GM12878 (cell line): ENCODE measurements at regions not wholly inside any gene's neighbourhood (a gene's known extent, or its start where the extent isn't known, plus 50 kb on each side); places are given as distances from the start of the nearest gene placed in this dataset.

Experiments used
- ATAC-seq: fragments of 200-7000 bp; cut with Tn5 transposase; 3 replicates; pipeline ENCODE4 v1.9.1; 2020; ENCODE audit warnings: mild to moderate bottlenecking, moderate library complexity
- BruUV-seq: library from RNA; stranded (reverse); fragments of 400-500 nt; replicated peaks from 2 replicates; lab custom pipeline; 2021; lab: Mats Ljungman, UMichigan
- CTCF ChIA-PET: fragments of 300-600 bp; sonication (Branson Sonifier 250); formaldehyde crosslinking; extraction: SDS; loops from one replicate; lab custom pipeline; 2021; ENCODE audit warnings: inconsistent platforms; lab: Yijun Ruan, JAX
- POLR2A ChIA-PET: fragments of 350-600 bp; formaldehyde crosslinking; extraction: SDS; loops from one replicate; lab custom pipeline; 2021; ENCODE audit warnings: inconsistent platforms; lab: Charles Lee
- RAD21 ChIA-PET: fragments of 300-600 bp; sonication (Branson Sonifier 250); formaldehyde crosslinking; loops from one replicate; lab custom pipeline; 2023; ENCODE audit warnings: antibody characterized with exemption; ENCODE audit not compliant: unreplicated experiment; lab: Charles Lee
- SMC1A ChIA-PET: fragments of 300-600 bp; sonication (Branson Sonifier 250); formaldehyde crosslinking; loops from one replicate; lab custom pipeline; 2023; ENCODE audit not compliant: unreplicated experiment, uncharacterized antibody; lab: Charles Lee
- DNase-seq: peaks from one replicate; pipeline ENCODE4 v3.0.0-alpha.2; 2011; ENCODE audit warnings: low read depth, low spot score
- FAIRE-seq: peaks from 3 replicates; lab custom pipeline; 2011; peaks lifted over from hg19 to GRCh38; lab: Jason Lieb, UNC
- H2AFZ ChIP-seq: 2 replicates; pipeline ENCODE4 v1.6.0; 2011; ENCODE audit warnings: low read depth, low read length, control low read depth; ENCODE audit not compliant: control insufficient read depth
- H3K27ac ChIP-seq: 2 replicates; pipeline ENCODE4 v1.5.1; 2011; ENCODE audit warnings: control low read depth; ENCODE audit not compliant: control insufficient read depth, insufficient read depth
- H3K27me3 ChIP-seq, 2 experiments: replicated peaks in 1 of 2; 2 replicates each; pipeline versions ENCODE4 v1.6.0 to v1.6.1; 2011; ENCODE audit warnings: low read length in 1 of 2; ENCODE audit not compliant: control insufficient read depth in 2 of 2, insufficient read depth in 2 of 2
- H3K36me3 ChIP-seq, 2 experiments: 2 replicates each; pipeline ENCODE4 v1.5.1; 2011; ENCODE audit warnings: low read length in 1 of 2; ENCODE audit not compliant: control insufficient read depth in 2 of 2, insufficient read depth in 2 of 2
- H3K4me1 ChIP-seq: 2 replicates; pipeline ENCODE4 v1.6.1; 2011; ENCODE audit warnings: mild to moderate bottlenecking, low read length, moderate library complexity, mixed read lengths; ENCODE audit not compliant: control insufficient read depth, insufficient read depth
- H3K4me2 ChIP-seq: 2 replicates; pipeline ENCODE4 v1.6.0; 2011; ENCODE audit warnings: control low read depth; ENCODE audit not compliant: control insufficient read depth, insufficient read depth
- H3K4me3 ChIP-seq: fragments of 200-600 bp; sonication (generic); 2 replicates; pipeline ENCODE4 v1.5.1; 2016
- H3K79me2 ChIP-seq: 2 replicates; pipeline ENCODE4 v1.6.0; 2011; ENCODE audit warnings: low read length; ENCODE audit not compliant: control insufficient read depth, insufficient read depth
- H3K9ac ChIP-seq: 2 replicates; pipeline ENCODE4 v1.8.0; 2011; ENCODE audit warnings: low read length, control low read depth, mixed read lengths; ENCODE audit not compliant: control insufficient read depth, insufficient read depth
- H3K9me3 ChIP-seq: replicated peaks from 3 replicates; pipeline ENCODE4 v1.5.1; 2011; ENCODE audit warnings: mild to moderate bottlenecking, low read length; ENCODE audit not compliant: control insufficient read depth, insufficient read depth
- H4K20me1 ChIP-seq: 2 replicates; pipeline ENCODE4 v1.6.0; 2011; ENCODE audit not compliant: control insufficient read depth, insufficient read depth
- CHD4 ChIP-seq: fragments of 200-600 bp; sonication (generic); IDR thresholded peaks from 2 replicates; pipeline ENCODE4 v1.6.1; 2016; ENCODE audit warnings: mild to moderate bottlenecking
- FOXM1 ChIP-seq: IDR thresholded peaks from 2 replicates; pipeline ENCODE4 v1.6.1; 2012; ENCODE audit warnings: low read depth, mild to moderate bottlenecking, inconsistent platforms, low read length, moderate library complexity
- HCFC1 ChIP-seq: fragments of 150-350 bp; IDR thresholded peaks from 2 replicates; pipeline ENCODE4 v1.6.1; 2014; ENCODE audit warnings: low read length
- HDAC6 ChIP-seq: fragments of 200-600 bp; sonication (generic); IDR thresholded peaks from one replicate; pipeline ENCODE4 v1.8.0; 2017; ENCODE audit warnings: antibody characterized with exemption; ENCODE audit not compliant: unreplicated experiment
- KDM1A ChIP-seq: fragments of 200-600 bp; sonication (generic); IDR thresholded peaks from 2 replicates; pipeline ENCODE4 v1.6.1; 2016; ENCODE audit warnings: borderline replicate concordance
- MTA3 ChIP-seq: IDR thresholded peaks from 2 replicates; pipeline ENCODE4 v1.6.1; 2012; ENCODE audit warnings: low read length, inconsistent platforms, borderline replicate concordance
- NRF1 ChIP-seq: conservative IDR thresholded peaks from 2 replicates; pipeline ENCODE4 v1.6.1; 2011; ENCODE audit warnings: mild to moderate bottlenecking, low read depth, low read length, improper control_type of control experiment
- RCOR1 ChIP-seq: conservative IDR thresholded peaks from 2 replicates; pipeline ENCODE4 v1.6.1; 2012; ENCODE audit warnings: low read depth, low read length, improper control_type of control experiment
- RUNX3 ChIP-seq: IDR thresholded peaks from 2 replicates; pipeline ENCODE4 v1.6.1; 2012; ENCODE audit warnings: low read length, inconsistent platforms
- WGBS: methylation state at CpG from one replicate; pipeline ENCODE4 v1.1.6; 2016; ENCODE audit warnings: low lambda C conversion rate; ENCODE audit not compliant: insufficient replicate concordance, insufficient coverage; ENCODE audit errors: missing lambda C conversion rate; 5-methylcytosine and 5-hydroxymethylcytosine counted together
- in situ Hi-C: fragments of 300-500 bp; cut with MboI; formaldehyde crosslinking; loops from 9 replicates; pipeline ENCODE4 v1.14.3; 2018; ENCODE audit warnings: mixed read lengths
- intact Hi-C: fragments of 100-400 bp; cut with micrococcal nuclease; formaldehyde crosslinking; loops from one replicate; pipeline ENCODE4 v1.14.2; 2022; ENCODE audit not compliant: unreplicated experiment
- TF ChIP-seq, protein P1 (sequence below), 3 experiments: IDR thresholded peaks in 2 of 3; conservative IDR thresholded peaks in 1 of 3; 2 replicates each; pipeline ENCODE4 v1.5.1; 2011; ENCODE audit warnings: low read depth in 3 of 3, low read length in 3 of 3, mild to moderate bottlenecking in 3 of 3, control low read depth in 2 of 3, moderate library complexity in 2 of 3, inconsistent platforms in 1 of 3, mixed read lengths in 1 of 3; ENCODE audit not compliant: control insufficient read depth in 2 of 3, insufficient read depth in 1 of 3; ENCODE audit errors: extremely low read depth in 1 of 3
- TF ChIP-seq, protein P2 (sequence below): fragments of 150-350 bp; IDR thresholded peaks from 2 replicates; pipeline ENCODE4 v1.6.1; 2016; ENCODE audit warnings: low read depth, low read length
- TF ChIP-seq, protein P3 (sequence below): IDR thresholded peaks from 2 replicates; pipeline ENCODE4 v1.6.1; 2011; ENCODE audit warnings: borderline replicate concordance, low read depth, mild to moderate bottlenecking, moderate library complexity, mixed read lengths, low read length; ENCODE audit not compliant: insufficient read depth; ENCODE audit errors: extremely low read length
- TF ChIP-seq, protein P4 (sequence below): fragments of 450-650 bp; IDR thresholded peaks from 2 replicates; pipeline ENCODE4 v1.6.1; 2016; ENCODE audit warnings: mild to moderate bottlenecking
- TF ChIP-seq, protein P5 (sequence below): fragments of 450-650 bp; IDR thresholded peaks from 2 replicates; pipeline ENCODE4 v1.6.1; 2017; ENCODE audit warnings: low read depth, mild to moderate bottlenecking, moderate library complexity

DNA sequence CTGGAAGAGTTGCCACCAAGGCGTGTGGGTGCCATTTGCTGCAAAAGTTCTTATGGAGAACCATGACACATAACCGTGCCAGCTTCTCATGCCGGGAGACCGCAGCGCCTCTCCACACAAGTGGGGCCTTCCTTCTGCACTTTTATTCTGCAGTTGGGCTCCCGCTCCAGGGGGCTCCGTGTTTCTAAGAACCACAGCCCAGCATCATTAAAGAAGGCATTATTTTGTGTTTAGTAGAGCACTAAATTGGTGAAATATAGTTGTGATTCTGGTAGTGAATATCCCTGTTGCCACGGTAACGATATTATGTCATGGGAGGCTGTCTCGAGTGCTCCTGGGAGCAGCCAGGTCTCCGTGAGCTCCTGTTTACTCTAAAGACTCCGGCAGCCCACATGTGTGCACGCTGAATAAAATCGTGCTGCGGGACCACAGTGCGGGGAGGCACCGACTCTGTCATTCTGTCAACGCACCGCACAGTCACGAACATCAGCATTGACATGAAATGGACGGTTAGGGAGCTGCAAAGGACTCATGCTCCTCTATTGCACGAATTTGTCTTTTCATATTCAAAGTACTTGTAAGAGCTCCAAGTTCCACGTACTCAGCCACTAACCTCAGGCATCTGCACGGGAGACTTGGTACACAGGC lies 68.8 kb upstream of the PITRM1 start:
- H3K36me3 ChIP-seq, result no peaks in the 10 kb centered on the region
- H3K79me2 ChIP-seq, result no peaks in the 10 kb centered on the region
- H2AFZ ChIP-seq, result no peak overlapping the region
- in situ Hi-C loops (loop anchor here (10.0 kb wide), 1 partner anchor 1423 kb away; no protein-coding TSS in a partner anchor), intact Hi-C loops (no loop called here)
- H3K9ac ChIP-seq, result no peak overlapping the region
- SMC1A ChIA-PET, result no interaction called here
- RAD21 ChIA-PET, result no interaction called here
- H3K4me3 ChIP-seq, result no peak overlapping the region
- ATAC-seq (no peak), DNase-seq (no peak), FAIRE-seq (no peak)
- no peaks in the 10 kb centered on the region for H4K20me1 ChIP-seq
- no peak overlapping the region for H3K4me2 ChIP-seq
- no peaks in the 10 kb centered on the region for H3K4me1 ChIP-seq
- BruUV-seq, result no TSS peak
- CTCF ChIA-PET, result interaction anchor here (1.2 to 2.6 kb wide), 2 partner anchors 90 to 1416 kb away, joined by 3 to 15 read pairs; no protein-coding TSS in a partner anchor
- 63% methylated on average over 24 of the region's 24 CpGs for WGBS
- H3K9me3 ChIP-seq, result no peaks in the 10 kb centered on the region
- POLR2A ChIA-PET, result no interaction called here
- H3K27me3 ChIP-seq, result peaks cover 0 to 1% of the 10 kb centered on the region in 2 experiments; a peak in 1 of 4 replicates
- no peak overlapping the region for H3K27ac ChIP-seq
- TF ChIP-seq RUNX3 (no peak), RCOR1 (no peak), CHD4 (no peak), MTA3 (no peak), HDAC6 (no peak), HCFC1 (no peak), NRF1 (no peak), KDM1A (no peak), FOXM1 (no peak)
- TF ChIP-seq, protein P1, sequence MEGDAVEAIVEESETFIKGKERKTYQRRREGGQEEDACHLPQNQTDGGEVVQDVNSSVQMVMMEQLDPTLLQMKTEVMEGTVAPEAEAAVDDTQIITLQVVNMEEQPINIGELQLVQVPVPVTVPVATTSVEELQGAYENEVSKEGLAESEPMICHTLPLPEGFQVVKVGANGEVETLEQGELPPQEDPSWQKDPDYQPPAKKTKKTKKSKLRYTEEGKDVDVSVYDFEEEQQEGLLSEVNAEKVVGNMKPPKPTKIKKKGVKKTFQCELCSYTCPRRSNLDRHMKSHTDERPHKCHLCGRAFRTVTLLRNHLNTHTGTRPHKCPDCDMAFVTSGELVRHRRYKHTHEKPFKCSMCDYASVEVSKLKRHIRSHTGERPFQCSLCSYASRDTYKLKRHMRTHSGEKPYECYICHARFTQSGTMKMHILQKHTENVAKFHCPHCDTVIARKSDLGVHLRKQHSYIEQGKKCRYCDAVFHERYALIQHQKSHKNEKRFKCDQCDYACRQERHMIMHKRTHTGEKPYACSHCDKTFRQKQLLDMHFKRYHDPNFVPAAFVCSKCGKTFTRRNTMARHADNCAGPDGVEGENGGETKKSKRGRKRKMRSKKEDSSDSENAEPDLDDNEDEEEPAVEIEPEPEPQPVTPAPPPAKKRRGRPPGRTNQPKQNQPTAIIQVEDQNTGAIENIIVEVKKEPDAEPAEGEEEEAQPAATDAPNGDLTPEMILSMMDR (IDR thresholded peaks at IDR 0.05 in 2 of 3, conservative IDR thresholded peaks at IDR 0.05 in 1 of 3; ENCODE audit: control insufficient read depth in 2 of 3, extremely low read depth in 1 of 3, insufficient read depth in 1 of 3, low read depth in 3 of 3, low read length in 3 of 3), result no peak
- TF ChIP-seq, protein P2, sequence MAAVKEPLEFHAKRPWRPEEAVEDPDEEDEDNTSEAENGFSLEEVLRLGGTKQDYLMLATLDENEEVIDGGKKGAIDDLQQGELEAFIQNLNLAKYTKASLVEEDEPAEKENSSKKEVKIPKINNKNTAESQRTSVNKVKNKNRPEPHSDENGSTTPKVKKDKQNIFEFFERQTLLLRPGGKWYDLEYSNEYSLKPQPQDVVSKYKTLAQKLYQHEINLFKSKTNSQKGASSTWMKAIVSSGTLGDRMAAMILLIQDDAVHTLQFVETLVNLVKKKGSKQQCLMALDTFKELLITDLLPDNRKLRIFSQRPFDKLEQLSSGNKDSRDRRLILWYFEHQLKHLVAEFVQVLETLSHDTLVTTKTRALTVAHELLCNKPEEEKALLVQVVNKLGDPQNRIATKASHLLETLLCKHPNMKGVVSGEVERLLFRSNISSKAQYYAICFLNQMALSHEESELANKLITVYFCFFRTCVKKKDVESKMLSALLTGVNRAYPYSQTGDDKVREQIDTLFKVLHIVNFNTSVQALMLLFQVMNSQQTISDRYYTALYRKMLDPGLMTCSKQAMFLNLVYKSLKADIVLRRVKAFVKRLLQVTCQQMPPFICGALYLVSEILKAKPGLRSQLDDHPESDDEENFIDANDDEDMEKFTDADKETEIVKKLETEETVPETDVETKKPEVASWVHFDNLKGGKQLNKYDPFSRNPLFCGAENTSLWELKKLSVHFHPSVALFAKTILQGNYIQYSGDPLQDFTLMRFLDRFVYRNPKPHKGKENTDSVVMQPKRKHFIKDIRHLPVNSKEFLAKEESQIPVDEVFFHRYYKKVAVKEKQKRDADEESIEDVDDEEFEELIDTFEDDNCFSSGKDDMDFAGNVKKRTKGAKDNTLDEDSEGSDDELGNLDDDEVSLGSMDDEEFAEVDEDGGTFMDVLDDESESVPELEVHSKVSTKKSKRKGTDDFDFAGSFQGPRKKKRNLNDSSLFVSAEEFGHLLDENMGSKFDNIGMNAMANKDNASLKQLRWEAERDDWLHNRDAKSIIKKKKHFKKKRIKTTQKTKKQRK, result no peak
- TF ChIP-seq, protein P3, sequence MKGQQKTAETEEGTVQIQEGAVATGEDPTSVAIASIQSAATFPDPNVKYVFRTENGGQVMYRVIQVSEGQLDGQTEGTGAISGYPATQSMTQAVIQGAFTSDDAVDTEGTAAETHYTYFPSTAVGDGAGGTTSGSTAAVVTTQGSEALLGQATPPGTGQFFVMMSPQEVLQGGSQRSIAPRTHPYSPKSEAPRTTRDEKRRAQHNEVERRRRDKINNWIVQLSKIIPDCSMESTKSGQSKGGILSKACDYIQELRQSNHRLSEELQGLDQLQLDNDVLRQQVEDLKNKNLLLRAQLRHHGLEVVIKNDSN, result no peak
- TF ChIP-seq, protein P4, sequence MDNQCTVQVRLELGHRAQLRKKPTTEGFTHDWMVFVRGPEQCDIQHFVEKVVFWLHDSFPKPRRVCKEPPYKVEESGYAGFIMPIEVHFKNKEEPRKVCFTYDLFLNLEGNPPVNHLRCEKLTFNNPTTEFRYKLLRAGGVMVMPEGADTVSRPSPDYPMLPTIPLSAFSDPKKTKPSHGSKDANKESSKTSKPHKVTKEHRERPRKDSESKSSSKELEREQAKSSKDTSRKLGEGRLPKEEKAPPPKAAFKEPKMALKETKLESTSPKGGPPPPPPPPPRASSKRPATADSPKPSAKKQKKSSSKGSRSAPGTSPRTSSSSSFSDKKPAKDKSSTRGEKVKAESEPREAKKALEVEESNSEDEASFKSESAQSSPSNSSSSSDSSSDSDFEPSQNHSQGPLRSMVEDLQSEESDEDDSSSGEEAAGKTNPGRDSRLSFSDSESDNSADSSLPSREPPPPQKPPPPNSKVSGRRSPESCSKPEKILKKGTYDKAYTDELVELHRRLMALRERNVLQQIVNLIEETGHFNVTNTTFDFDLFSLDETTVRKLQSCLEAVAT, result no peak
- TF ChIP-seq, protein P5, sequence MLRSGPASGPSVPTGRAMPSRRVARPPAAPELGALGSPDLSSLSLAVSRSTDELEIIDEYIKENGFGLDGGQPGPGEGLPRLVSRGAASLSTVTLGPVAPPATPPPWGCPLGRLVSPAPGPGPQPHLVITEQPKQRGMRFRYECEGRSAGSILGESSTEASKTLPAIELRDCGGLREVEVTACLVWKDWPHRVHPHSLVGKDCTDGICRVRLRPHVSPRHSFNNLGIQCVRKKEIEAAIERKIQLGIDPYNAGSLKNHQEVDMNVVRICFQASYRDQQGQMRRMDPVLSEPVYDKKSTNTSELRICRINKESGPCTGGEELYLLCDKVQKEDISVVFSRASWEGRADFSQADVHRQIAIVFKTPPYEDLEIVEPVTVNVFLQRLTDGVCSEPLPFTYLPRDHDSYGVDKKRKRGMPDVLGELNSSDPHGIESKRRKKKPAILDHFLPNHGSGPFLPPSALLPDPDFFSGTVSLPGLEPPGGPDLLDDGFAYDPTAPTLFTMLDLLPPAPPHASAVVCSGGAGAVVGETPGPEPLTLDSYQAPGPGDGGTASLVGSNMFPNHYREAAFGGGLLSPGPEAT, result no peak
